Renal cortical epithelial cell (primary cell): ENCODE measurements at regions not wholly inside any gene's neighbourhood (a gene's known extent, or its start where the extent isn't known, plus 50 kb on each side); places are given as distances from the start of the nearest gene placed in this dataset.

Experiments
- DNase-seq: peaks from one replicate; pipeline ENCODE4 v3.0.0-alpha.2; 2011; ENCODE audit warnings: low read depth

DNA sequence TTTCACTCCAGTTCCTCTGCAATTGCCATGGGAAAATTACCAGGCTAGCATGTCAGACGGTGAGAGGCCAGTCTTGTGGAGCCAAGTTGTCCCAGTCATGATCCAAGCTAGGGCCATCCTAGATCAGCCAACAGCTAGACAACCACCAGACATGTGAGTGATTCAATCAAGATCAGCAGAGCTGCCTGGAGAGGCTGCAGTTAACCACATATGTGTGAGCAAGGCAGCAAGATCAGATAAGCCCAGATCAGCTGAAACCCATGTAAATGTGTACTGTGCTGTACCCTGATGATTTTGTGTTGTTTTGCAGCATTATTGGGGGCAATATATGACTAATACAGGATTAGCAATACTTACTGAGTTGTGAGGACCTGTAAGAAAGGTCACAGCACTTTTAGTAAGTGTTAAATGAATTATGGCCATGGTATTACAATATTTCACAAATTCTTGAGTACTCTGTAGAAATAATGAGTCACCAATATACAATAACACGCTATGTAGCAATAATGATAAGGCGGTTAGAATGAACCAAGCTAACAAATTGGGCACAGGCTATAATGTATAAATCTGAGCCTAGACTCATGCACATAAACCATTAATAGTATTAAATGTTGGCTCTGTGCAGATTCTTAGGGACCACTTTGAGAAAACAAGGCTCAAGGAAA, 91.4 kb downstream of the SUDS3 start:
- no peak for DNase-seq

DNA sequence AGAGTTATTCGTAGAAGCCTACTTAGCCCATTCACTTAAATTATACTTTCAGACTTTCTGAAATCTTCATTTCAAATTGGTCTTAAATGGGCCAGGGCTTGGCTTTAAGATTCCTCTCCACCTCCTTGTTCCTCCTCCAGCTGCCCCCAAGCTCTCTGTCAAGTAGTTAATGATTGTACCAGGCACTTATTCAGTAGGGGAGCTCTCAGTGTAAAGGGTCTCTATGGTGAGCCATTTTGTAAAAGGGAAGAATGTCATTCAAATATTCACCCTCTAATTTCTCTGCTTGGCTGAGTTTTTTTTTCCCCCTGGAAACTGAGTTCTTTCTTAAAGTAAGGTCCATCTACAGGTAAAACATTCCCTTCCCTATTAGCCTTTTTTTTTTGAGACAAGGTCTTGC, 96.6 kb downstream of the SUDS3 start:
- no peak for DNase-seq

DNA sequence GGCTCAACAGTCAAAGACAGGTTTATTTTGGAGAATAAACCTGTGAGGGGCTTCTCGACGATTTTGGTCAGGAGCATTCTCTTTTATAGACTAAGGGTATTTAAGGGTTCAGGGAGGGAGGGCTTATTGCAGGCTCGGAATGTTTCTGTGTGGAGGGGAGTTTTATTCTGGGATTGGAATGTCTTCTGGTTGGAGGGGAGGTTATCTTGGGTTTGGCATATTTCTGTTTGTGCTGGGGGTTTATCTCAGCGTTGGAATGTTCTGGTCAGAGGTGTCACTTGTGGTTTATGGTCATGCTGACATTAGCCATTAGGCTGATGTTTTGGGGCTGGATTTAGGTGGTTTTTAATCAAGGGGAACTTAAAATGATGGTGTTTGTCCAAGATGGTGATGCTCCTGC, 103.9 kb downstream of the SUDS3 start:
- no peak for DNase-seq

DNA sequence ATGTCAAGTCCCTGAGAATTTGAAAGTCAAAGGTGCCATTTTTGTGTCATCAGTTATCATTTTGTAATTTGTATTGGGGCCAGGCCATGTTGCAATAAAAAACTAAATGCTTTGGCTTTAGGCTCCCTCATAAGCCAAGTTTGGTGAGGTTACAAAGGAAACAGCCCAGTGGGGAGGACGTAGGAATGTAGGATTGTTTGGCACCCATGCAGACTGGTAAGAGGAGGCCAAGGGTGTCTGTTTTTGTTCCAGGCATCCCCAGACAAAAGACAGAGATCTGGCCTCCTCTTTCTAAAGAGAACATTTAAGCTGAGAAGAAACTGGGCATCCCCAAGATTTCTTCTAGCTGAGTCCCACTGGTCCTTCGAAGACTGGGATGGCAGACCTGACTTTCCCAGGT, 111.7 kb downstream of the SUDS3 start:
- no peak for DNase-seq

DNA sequence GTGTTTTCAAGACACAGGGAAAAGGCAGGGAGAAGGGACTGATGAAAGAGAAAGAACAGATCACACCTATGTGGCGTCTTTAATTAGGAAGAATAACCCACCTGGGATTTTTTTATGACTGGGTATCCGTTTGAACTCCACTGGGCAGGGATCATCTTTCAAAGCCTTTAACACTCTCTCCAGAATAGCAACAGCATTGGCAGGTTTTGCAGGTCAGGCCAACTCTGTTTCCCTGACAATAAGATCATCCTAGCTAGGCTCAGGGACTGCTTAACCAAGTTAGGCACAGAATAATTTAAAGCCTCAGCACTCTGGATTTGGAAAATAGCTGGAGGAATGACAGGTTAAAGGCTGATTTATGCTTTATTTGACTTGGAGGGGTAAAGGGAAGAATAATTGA, 117.6 kb downstream of the SUDS3 start:
- DNase-seq: no peak

DNA sequence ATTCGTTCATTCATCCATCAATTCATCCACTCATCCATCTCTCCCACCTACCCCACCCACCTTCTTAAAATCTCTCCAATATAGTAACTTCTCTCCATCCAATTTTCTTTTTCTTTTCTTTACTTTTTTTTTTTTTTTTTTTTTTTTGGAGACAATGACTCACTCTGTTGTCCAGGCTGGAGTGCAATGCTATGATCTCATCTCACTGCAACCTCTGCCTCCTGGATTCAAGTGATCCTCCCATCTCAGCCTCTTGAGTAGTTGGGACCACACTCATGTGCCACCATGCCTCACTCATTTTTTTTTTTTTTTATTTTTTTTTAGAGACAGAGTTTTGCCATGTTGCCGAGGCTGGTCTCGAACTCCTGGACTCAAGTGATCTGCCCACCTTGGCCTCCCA, 118.4 kb downstream of the SUDS3 start:
- no peak for DNase-seq

DNA sequence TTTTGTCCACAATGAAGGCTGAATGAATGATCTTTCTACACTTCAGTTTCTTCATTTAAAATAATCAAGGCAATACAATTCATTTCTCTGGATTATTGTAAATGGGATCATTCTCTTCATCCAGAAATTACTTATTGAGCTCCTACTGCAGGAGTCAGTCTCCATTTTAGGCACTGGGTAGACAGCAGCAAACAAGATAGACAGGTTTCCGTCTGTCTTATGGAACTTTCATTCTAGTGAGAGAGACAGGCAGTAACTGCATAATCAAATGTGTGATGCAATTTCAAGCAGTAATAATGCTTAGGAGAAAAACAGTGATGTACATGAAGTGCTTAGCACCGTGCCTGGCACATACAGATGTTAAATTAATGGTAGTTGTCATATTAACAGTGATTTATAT, 118.9 kb downstream of the SUDS3 start:
- DNase-seq: no peak

DNA sequence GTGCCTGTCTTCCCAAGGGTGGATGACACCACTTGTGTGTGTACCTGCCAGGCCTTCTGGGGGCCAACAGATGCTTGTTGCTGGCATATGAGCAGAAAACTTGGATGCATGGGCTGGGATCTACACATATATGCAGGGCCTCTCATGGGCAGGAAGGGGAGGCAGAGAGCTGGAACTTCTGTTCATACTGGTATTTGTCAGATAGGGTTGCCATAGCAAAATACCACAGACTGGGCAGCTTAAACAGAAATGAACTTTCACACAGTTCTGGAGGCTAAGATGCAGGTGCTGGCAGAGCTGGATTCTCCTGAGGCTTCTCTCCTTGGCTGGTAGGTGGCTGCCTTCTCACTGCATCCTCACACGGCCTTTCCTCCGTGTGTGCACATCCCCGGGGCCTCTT, 121.8 kb downstream of the SUDS3 start:
- peak; percentile 2 for DNase-seq

DNA sequence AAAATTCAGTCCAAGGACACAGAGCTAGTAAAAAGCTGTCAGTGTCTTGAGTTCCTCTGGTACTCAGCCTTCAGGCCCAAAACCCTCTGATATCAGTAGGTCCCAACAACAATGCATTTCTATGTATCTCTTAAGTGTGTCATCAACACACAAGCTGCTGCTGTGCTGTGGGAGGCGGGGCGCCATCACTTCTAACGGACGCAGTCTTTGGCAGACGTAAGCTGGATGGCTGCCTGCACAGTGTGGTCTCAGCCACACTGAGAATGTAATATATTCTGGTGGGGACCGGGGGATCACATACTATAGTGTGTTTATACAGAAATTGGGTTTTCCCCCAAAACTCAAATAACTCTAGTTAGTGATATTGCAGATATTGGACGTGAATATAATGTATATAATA, 123.9 kb downstream of the SUDS3 start:
- no peak for DNase-seq

DNA sequence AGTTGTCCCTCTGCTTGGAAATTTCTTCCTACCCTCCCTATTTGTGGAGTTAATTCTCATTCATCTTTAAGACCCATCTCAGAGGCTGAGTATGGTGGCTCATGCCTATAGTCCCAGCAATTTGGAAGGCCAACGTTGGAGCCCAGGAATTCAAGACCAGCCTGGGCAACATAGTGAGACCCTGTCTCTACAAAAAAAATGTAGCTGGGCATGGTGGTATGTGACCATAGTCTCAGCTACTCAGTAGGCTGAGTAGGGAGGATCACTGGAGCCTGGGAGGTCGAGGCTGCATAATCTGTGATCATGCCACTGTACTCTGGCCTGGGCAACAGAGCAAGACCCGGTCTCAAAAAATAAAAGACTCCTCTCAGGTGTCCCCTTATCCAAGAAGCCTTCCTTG, 125.1 kb downstream of the SUDS3 start:
- no peak for DNase-seq

DNA sequence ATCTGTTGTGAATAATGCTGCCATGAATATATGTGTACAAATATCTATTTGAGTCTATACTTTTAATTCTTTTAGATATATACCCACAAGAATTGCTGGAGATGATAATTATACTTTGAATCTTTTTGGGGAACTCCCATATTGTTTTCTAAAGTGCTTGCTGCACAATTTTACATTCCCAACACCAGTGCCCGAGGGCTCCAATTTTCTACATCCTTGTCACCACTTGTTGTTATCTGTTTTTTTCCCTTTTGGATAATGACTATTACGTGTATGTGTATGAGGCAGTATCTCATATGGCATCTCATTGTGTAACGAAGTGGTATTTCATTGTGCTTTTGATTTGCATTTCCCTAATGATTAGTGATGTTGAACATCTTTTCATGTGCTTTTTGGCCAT, 127.1 kb downstream of the SUDS3 start:
- DNase-seq: no peak

DNA sequence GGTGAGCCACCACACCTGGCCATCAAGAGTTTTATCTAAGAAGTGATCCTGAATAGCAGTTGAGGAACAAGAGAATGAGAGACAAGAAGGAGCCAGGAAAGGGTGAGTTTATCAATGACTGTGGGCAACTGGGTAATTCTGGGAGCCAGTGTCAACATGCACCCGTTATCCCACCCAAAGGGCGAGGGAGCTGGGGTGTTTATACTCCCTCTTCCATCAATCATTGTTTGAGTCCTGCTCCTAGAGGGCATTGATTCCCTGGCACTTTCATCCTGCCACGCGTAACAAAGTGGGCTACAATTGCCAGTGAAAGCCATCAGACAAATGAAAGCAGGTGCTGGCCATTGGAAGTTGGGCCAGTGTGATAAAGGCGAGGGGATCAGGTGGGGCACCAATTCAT, 136.3 kb downstream of the SUDS3 start:
- no peak for DNase-seq

DNA sequence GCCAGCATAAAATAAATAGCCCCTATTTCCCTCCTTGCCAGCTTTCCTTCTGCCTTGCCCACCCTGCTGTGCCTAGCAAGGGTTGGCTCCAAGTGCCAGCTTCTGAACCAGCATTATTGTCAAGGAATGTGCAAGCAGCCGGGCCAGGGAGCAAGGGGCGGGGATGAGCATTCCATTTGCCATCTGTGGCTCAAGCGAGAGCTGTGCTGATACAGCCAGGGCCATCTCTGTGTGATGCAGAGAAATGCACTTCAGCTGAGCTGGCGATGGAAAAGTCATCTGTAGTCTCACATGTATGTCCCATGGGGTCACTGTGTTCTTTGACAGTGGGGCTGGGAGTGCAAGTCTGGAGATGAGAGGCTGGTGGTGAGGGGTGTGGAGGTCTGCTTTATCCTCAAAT, 137.3 kb downstream of the SUDS3 start:
- no peak for DNase-seq

DNA sequence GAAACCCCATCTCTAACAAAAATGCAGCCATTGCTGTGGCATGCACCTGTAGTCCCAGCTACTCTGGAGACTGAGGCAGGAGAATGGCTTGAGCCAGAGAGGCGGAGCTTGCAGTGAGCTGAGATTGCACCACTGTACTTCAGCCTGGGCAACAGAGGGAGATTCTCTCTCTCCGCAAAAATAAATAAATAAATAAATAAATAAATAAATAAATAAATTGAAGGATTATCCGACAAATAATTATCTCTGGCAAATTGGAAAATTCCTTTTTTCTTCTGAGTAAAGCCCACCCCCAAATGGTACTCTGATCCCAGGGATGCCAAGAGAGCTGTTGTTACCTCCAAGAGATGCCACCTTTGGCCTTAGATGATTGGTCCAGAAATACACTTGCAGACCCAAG, 137.9 kb downstream of the SUDS3 start:
- no peak for DNase-seq

DNA sequence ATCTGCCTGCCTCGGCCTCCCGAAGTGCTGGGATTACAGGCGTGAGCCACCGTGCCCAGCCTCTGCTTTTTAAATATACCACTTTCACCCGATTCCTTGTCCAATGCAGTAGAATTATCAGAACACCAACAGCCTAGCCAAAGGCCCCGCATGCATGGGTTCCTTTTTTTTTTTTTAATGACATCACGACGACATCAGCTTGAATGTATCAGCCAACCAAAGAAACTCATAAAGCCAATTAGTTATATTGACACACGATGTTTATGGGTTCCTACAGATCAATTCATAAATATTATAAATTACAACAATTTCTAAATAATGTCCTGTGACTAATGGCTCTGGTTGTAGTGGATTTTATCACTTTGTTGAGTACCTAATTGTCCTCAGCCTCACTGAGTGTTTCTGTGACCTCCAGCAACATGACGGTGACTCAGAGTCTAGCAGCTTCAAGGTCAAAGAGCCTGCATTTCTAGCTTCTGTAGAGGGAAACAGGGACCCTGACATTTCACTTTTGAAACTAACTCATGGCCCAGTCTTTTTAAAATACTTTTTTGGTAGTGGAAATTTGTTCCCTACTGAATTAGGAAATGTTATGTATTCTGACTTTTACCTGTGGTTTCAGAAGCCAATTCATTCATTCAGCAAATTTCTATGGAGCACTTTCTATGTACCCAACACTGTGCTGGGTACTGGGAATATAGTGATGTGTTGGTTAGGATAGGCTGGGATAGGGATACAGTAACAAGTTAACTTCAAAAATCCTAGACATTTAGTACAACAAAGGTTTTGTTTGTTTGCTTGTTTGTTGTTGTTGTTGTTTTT, 144.1 kb downstream of the SUDS3 start:
- DNase-seq: peak; percentile 9

DNA sequence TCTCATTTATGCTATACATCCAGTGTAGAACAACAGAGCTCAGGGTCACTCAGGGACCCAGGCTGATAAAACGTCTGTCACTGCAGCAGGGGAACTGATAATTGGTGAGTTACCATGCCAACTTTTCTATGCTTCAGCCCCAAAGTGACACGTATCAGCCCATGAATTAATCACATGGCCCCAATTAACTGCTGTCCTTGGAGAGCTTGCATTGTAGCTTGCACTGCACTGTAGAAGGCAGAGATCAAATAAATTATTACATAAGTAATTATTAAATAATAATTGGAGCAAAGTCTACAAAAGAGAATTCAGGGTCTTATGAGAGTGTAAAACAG, 144.6 kb downstream of the SUDS3 start:
- DNase-seq: no peak

DNA sequence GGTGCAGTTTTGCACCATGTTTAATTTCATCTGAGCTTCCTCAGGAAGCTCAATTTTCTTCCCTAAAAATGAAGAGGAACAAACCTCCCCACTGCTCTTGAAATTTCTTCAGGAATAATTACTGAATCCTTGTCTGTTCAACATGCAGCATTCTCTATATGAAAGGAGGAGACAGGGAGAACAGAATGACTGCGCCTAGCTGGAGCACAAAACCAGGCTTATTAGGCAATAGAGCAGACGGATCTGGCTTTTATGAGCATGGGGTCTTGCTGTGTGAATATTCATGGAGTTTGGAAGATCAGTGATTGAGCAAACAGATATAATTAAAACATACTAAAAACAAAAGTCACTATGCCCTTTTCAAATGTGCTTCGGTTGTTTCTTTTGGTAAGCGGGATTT, 148.1 kb downstream of the SUDS3 start:
- no peak for DNase-seq

DNA sequence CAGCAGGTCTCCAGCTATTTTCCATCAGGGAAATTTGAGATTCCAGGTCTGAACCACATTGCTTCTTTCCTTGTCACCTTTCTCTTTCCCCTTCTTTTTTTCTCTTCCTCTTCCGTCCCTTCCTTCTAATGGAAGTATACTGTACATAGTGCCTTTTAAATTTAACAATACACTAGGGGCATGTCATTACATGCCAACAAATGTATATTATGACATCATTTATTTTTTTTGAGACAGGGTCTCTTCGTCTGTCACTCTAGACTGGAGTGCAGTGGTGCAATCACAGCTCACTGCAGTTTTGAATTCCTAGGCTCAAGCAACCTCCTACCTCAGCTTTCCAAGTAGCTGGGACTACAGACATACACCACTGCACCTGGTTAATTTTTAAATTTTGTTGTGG, 148.9 kb downstream of the SUDS3 start:
- DNase-seq: no peak

DNA sequence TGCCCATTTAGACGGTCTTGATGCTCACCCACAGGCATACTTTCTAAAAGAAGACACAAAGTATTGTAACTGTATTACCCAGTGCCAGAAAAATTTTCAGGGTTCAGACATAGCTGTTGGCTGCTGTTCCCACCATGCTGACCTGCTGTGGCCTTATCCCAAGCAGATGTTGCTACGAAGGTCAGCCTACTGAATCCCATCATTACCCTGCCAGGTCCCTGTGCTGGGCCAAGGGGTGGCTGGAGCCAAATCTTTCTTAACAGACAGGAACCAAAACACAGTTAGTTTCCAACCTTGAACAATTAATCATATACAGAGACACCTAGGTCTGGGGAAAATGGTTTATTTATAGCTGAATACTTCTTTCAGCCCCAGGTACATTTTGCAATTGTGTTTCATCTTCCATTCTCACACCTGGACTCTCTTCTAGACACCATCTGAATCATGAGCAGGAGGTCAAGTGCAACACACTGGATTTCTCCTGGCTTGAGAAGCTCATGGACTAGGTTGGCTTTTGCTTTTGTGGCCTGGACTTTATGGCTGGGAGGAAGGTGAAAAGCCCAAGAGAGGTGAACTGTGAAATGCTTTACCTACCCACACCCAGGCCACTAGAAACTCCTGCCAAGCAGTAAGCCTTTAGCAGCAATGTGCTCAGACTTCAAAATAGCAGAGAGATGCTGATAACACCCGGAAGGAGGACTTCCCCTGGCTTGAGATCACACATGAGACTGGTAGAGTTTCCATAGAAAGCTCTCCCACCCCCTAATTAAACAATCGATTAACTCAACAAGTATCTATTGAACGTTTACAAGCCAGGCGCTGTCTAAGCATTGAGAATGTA, 150.1 kb downstream of the SUDS3 start:
- no peak for DNase-seq

DNA sequence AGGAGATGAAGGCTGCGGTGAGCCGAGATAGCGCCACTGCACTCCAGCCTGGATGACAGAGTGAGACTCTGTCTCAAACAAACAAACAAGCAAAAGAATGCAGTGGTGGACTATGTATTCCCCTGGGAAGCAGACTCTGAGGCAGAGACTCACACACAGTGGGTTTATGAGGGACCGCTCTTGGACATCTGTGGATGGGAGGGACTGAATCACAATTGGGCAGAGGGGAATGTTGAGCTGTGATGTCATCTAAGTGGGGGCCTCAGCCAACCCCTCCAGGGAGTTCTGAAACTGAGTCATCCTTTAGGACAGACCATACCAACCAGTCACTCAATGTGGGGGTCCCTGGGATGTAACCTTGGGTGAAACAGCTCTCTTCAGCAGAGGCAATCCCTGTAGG, 151.0 kb downstream of the SUDS3 start:
- no peak for DNase-seq

DNA sequence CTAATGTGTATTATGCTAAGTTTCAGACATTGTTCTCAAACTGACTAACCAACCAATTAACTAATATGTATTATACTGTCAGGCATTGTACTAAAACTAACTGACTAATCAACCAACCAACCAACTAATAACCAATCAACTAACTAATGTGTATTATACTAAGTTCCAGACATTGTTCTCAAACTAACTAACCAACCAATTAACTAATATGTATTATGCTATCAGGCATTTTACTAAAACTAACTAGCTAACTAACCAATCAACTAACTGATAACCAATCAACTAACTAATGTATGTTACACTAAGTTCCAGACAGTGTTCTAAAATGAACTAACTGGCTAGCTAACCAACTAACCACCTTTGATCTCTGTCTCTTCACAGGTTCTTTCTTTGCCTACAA, 152.3 kb downstream of the SUDS3 start:
- no peak for DNase-seq

DNA sequence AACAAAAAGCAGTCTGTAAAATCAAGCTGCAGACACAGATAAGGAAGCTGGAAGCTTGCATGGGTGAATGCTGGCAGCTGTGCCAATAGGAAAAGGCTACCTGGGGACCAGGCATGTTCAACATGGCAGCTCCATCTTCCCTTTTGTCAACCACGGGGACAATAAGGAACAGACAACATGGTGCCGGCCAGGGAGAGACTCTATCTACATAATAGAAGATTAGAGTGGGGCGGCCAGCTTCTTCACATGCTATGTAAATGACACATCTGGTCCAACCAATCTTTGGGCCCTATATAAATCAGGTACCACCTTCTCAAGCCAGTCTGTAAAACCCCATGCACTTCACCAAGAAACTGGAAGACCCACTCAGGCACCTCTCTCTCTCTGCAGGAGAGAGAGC, 157.6 kb downstream of the SUDS3 start:
- no peak for DNase-seq

DNA sequence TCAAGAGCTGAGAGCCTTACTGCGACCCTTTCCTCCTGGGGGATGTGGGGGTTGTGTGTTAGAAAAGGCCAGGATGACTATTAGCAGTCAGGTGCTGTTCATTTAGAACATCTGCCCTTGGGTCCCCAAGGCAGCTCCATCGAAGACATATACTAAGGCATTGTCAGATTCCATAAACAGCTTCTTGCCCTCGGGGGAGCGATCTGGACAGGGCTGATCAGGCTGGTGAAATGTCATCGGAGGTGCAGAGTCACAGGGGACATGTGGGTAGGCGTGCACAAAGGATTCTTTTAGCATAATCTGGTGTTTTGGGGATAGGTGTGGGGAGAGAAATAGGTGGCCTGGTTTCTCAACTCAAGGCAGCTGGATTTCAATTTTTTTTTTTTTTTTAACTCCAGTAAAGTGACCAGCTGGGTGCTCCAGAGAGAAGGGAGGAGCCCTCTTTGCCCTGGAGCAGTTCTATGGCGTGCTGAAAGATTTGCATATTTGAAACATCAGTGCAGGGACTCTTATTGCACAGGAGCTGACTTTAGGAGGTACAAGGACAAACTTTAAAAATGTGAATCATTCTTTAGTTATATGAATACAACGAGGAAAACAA, 160.1 kb downstream of the SUDS3 start:
- DNase-seq: peak; percentile 44
